Heart left ventricle (tissue), 16 donors: ENCODE measurements at regions not wholly inside any gene's neighbourhood (a gene's known extent, or its start where the extent isn't known, plus 50 kb on each side); places are given as distances from the start of the nearest gene placed in this dataset.

Source experiments
- ATAC-seq, 4 donors: fragments of 200-7000 bp; cut with Tn5 transposase; one replicate each; pipeline ENCODE4 v1.9.1; 2020 to 2022; ENCODE audit warnings: moderate library complexity in 4 of 4, mild to moderate bottlenecking in 3 of 4, moderate number of reproducible peaks in 1 of 4
- DNase-seq, 5 donors: peaks; one replicate each; pipeline ENCODE4 v3.0.0-alpha.2; 2020
- H3K27ac ChIP-seq, 12 donors: fragments of 200-600 bp; sonication (generic) in 4 of 12; one replicate each; pipeline versions ENCODE4 v1.5.0 to v1.8.0; 2016 to 2022; ENCODE audit warnings: mild to moderate bottlenecking in 2 of 12
- H3K27me3 ChIP-seq, 9 donors: fragments of 200-600 bp; sonication (generic) in 2 of 9; one replicate each; pipeline versions ENCODE4 v1.5.1 to v1.8.0; 2016 to 2022; ENCODE audit warnings: mild to moderate bottlenecking in 3 of 9
- H3K36me3 ChIP-seq, 9 donors: fragments of 200-600 bp; sonication (generic) in 2 of 9; one replicate each; pipeline versions ENCODE4 v1.5.0 to v1.8.0; 2018 to 2022; ENCODE audit warnings: mild to moderate bottlenecking in 2 of 9
- H3K4me1 ChIP-seq, 12 donors: fragments of 200-600 bp; sonication (generic) in 4 of 12; one replicate each; pipeline versions ENCODE4 v1.5.0 to v1.8.0; 2016 to 2022; ENCODE audit warnings: mild to moderate bottlenecking in 3 of 12
- H3K4me3 ChIP-seq, 12 donors: fragments of 200-600 bp; sonication (generic) in 4 of 12; one replicate each; pipeline versions ENCODE4 v1.5.0 to v1.8.0; 2017 to 2022; ENCODE audit warnings: mild to moderate bottlenecking in 9 of 12, moderate library complexity in 4 of 12
- H3K9me3 ChIP-seq, 12 donors: fragments of 200-600 bp; sonication (generic) in 4 of 12; one replicate each; pipeline versions ENCODE4 v1.5.0 to v1.8.0; 2016 to 2022; ENCODE audit warnings: mild to moderate bottlenecking in 1 of 12
- CTCF ChIP-seq, 12 donors: fragments of 200-600 bp; sonication (generic) in 4 of 12; IDR thresholded peaks; one replicate each; pipeline versions ENCODE4 v1.5.0 to v1.8.0; 2018 to 2022; ENCODE audit warnings: antibody characterized with exemption in 12 of 12, mild to moderate bottlenecking in 5 of 12
- POLR2A ChIP-seq, 2 donors: fragments of 450-650 bp; IDR thresholded peaks; one replicate each; pipeline ENCODE4 v1.6.1; 2017; ENCODE audit warnings: antibody characterized with exemption in 2 of 2, mild to moderate bottlenecking in 2 of 2, moderate library complexity in 2 of 2
- WGBS, 4 donors: extraction: QIAGEN DNeasy Blood & Tissue Kit in 2 of 4; methylation state at CpG; one replicate each; pipeline versions ENCODE4 v1.1.5 to v1.1.7; 2013 to 2018; 5-methylcytosine and 5-hydroxymethylcytosine counted together
- intact Hi-C, 10 donors: fragments of 100-400 bp; cut with DNase I; formaldehyde crosslinking; loops; one replicate each; pipeline versions ENCODE4 v1.11.1 to v1.14.2; 2022
- donor health status: ischemic (EF 13 %, LVEDD 7.1; RV severe dilation, severe dysfunction).
- donor health status: healthy with polysubstance abuse.
- donor health status: DM: no; HTN: yes; CAD: no.
- donor health status: DM: no; HTN: no; CAD: no.
- donor health status: ischemic (EF 25% LVEDD 6.9; RV normal size, moderate dysfunction).
- donor health status: ischemic (EF 25% LVEDD 5.7; RV mildly dilated, moderate dysfunction).
- donor health status: healthy.
- donor health status: DM: yes; HTN: yes; CAD: no.
- donor health status: ischemic (EF 35%, LVEDD 5.7; RV mildly dilated, moderate dysfunction).
- donor health status: nonischemic (EF 11% LVEDD 7.7; RV severe dilation, severe dysfunction).
- donor health status: DM: yes; HTN: yes; CAD: no.
- donor health status: PGD.
- donor health status: ischemic (EF 29% LVEDD 5.4; RV normal size, mild dysfunction).
- donor health status: nonischemic (EF 23%, LVEDD 6.1; RV moderate dilation, normal function).

- H3K4me3 ChIP-seq, result no peak overlapping the region
- ATAC-seq (no peak), DNase-seq (no peak)
- intact Hi-C loops, result no loop called here
- WGBS, 4 donors, result 41 to 53% (median 49%) methylated on average over 4 of the region's 4 CpGs
- peaks cover 0 to 33% (median 0%) of the 10 kb centered on the region in 9 donors for H3K27me3 ChIP-seq
- TF ChIP-seq CTCF (IDR thresholded peaks at IDR 0.05) (no peak), POLR2A (IDR thresholded peaks at IDR 0.05) (no peak)
- H3K36me3 ChIP-seq, result no peaks in the 10 kb centered on the region
- no peaks in the 10 kb centered on the region for H3K9me3 ChIP-seq
- no peaks in the 10 kb centered on the region for H3K4me1 ChIP-seq
- no peak overlapping the region for H3K27ac ChIP-seq
These were observed 435.0 kb upstream of the SPRED2 start for GRCh38 chr2:65867446-65867845.

- ATAC-seq, result no peak
- Histone ChIP-seq H3K4me3 (no peak overlapping the region), H3K27ac (no peak overlapping the region), H3K27me3 (peaks cover 0 to 33% (median 0%) of the 10 kb centered on the region in 9 donors), H3K36me3 (no peaks in the 10 kb centered on the region), H3K4me1 (no peaks in the 10 kb centered on the region), H3K9me3 (no peaks in the 10 kb centered on the region)
- WGBS, 4 donors, result 79 to 86% (median 84%) methylated on average over 3 of the region's 3 CpGs
- intact Hi-C loops, result no loop called here
- no peak for DNase-seq
- TF ChIP-seq CTCF (IDR thresholded peaks at IDR 0.05) (no peak), POLR2A (IDR thresholded peaks at IDR 0.05) (no peak)
These were observed 433.7 kb upstream of the SPRED2 start for GRCh38 chr2:65866148-65866547.

GRCh38 chr2:65864619-65865018 is 432.2 kb upstream of the SPRED2 start:
- no peaks in the 10 kb centered on the region for H3K4me1 ChIP-seq
- no peak overlapping the region for H3K27ac ChIP-seq
- H3K27me3 ChIP-seq, result peaks cover 0 to 33% (median 0%) of the 10 kb centered on the region in 9 donors
- H3K4me3 ChIP-seq, result no peak overlapping the region
- WGBS, 4 donors, result 89 to 94% (median 90%) methylated on average over 5 of the region's 5 CpGs
- intact Hi-C loops, result no loop called here
- H3K36me3 ChIP-seq, result no peaks in the 10 kb centered on the region
- no peaks in the 10 kb centered on the region for H3K9me3 ChIP-seq
- ATAC-seq (no peak), DNase-seq (no peak)
- TF ChIP-seq POLR2A (IDR thresholded peaks at IDR 0.05) (no peak), CTCF (IDR thresholded peaks at IDR 0.05) (no peak)

- intact Hi-C loops, result no loop called here
- H3K27me3 ChIP-seq, result peaks cover 0 to 27% (median 0%) of the 10 kb centered on the region in 9 donors
- no peak for ATAC-seq
These were observed 431.3 kb upstream of the SPRED2 start for GRCh38 chr2:65863713-65864112.

More at GRCh38 chr2:65863713-65864112, 431.3 kb upstream of the SPRED2 start:
- Histone ChIP-seq H3K4me3 (no peak overlapping the region), H3K9me3 (no peaks in the 10 kb centered on the region), H3K36me3 (no peaks in the 10 kb centered on the region), H3K4me1 (no peaks in the 10 kb centered on the region), H3K27ac (no peak overlapping the region)
- no peak for DNase-seq
- TF ChIP-seq POLR2A (IDR thresholded peaks at IDR 0.05), result no peak
- no peak for TF ChIP-seq CTCF (IDR thresholded peaks at IDR 0.05)
